Astrocyte (in vitro differentiated cells and primary cell): ENCODE measurements at regions not wholly inside any gene's neighbourhood (a gene's known extent, or its start where the extent isn't known, plus 50 kb on each side); places are given as distances from the start of the nearest gene placed in this dataset.

ENCODE experiments used
- DNase-seq: peaks from one replicate; pipeline ENCODE4 v3.0.0-alpha.2; 2010; ENCODE audit warnings: low read depth
- FAIRE-seq: peaks from 2 replicates; lab custom pipeline; 2011; peaks lifted over from hg19 to GRCh38; lab: Jason Lieb, UNC
- H2AFZ ChIP-seq: 2 replicates; pipeline ENCODE4 v1.6.0; 2012; ENCODE audit warnings: low read depth, low read length, inconsistent platforms
- H3K27ac ChIP-seq: 2 replicates; pipeline ENCODE4 v1.5.1; 2011; ENCODE audit warnings: low read depth, low read length, inconsistent platforms
- H3K27me3 ChIP-seq: 2 replicates; pipeline ENCODE4 v1.6.0; 2011; ENCODE audit warnings: low read length, inconsistent platforms; ENCODE audit not compliant: insufficient read depth
- H3K36me3 ChIP-seq: 2 replicates; pipeline ENCODE4 v1.5.1; 2011; ENCODE audit warnings: low read length, inconsistent platforms; ENCODE audit not compliant: insufficient read depth
- H3K4me1 ChIP-seq: 2 replicates; pipeline ENCODE4 v1.5.1; 2011; ENCODE audit warnings: low read length, inconsistent platforms; ENCODE audit not compliant: insufficient read depth
- H3K4me2 ChIP-seq: 2 replicates; pipeline ENCODE4 v1.6.0; 2012; ENCODE audit warnings: low read length, inconsistent platforms
- H3K4me3 ChIP-seq: 2 replicates; pipeline ENCODE4 v1.5.1; 2011; ENCODE audit warnings: low read depth, mild to moderate bottlenecking, low read length, inconsistent platforms; ENCODE audit not compliant: insufficient read depth
- H3K79me2 ChIP-seq: 2 replicates; pipeline ENCODE4 v1.6.0; 2012; ENCODE audit warnings: mild to moderate bottlenecking, low read length, inconsistent platforms; ENCODE audit not compliant: insufficient read depth
- H3K9ac ChIP-seq: 2 replicates; pipeline ENCODE4 v1.6.0; 2012; ENCODE audit warnings: mild to moderate bottlenecking, low read length, inconsistent platforms
- H3K9me3 ChIP-seq: 2 replicates; pipeline ENCODE4 v1.5.1; 2012; ENCODE audit warnings: low read depth, mild to moderate bottlenecking, low read length, inconsistent platforms; ENCODE audit not compliant: insufficient read depth
- H4K20me1 ChIP-seq: 2 replicates; pipeline ENCODE4 v1.6.0; 2012; ENCODE audit warnings: low read length, inconsistent platforms; ENCODE audit not compliant: insufficient read depth
- H3K27ac Mint-ChIP-seq: one replicate; pipeline ENCODE4 v1.8.0; 2021; ENCODE audit warnings: mild to moderate bottlenecking, mixed read lengths; ENCODE audit not compliant: unreplicated experiment
- H3K27me3 Mint-ChIP-seq: one replicate; pipeline ENCODE4 v1.8.0; 2021; ENCODE audit warnings: low read depth, mixed read lengths; ENCODE audit not compliant: unreplicated experiment
- H3K36me3 Mint-ChIP-seq: one replicate; pipeline ENCODE4 v1.8.0; 2021; ENCODE audit warnings: low read depth, mixed read lengths; ENCODE audit not compliant: unreplicated experiment
- H3K4me1 Mint-ChIP-seq: one replicate; pipeline ENCODE4 v1.8.0; 2021; ENCODE audit warnings: low read depth, mixed read lengths; ENCODE audit not compliant: unreplicated experiment
- H3K4me3 Mint-ChIP-seq: one replicate; pipeline ENCODE4 v1.8.0; 2021; ENCODE audit warnings: mild to moderate bottlenecking, moderate library complexity, mixed read lengths; ENCODE audit not compliant: unreplicated experiment
- H3K9me3 Mint-ChIP-seq: one replicate; pipeline ENCODE4 v1.8.0; 2021; ENCODE audit warnings: mild to moderate bottlenecking, mixed read lengths; ENCODE audit not compliant: unreplicated experiment
- CTCF ChIP-seq: IDR thresholded peaks from 2 replicates; pipeline ENCODE4 v1.5.1; 2011; ENCODE audit warnings: low read depth, mild to moderate bottlenecking, inconsistent platforms, low read length, moderate library complexity; ENCODE audit not compliant: insufficient read depth
- EZH2 ChIP-seq: IDR thresholded peaks from 2 replicates; pipeline ENCODE4 v1.6.1; 2012; ENCODE audit warnings: mild to moderate bottlenecking, low read length, inconsistent platforms; ENCODE audit not compliant: insufficient read depth

DNA sequence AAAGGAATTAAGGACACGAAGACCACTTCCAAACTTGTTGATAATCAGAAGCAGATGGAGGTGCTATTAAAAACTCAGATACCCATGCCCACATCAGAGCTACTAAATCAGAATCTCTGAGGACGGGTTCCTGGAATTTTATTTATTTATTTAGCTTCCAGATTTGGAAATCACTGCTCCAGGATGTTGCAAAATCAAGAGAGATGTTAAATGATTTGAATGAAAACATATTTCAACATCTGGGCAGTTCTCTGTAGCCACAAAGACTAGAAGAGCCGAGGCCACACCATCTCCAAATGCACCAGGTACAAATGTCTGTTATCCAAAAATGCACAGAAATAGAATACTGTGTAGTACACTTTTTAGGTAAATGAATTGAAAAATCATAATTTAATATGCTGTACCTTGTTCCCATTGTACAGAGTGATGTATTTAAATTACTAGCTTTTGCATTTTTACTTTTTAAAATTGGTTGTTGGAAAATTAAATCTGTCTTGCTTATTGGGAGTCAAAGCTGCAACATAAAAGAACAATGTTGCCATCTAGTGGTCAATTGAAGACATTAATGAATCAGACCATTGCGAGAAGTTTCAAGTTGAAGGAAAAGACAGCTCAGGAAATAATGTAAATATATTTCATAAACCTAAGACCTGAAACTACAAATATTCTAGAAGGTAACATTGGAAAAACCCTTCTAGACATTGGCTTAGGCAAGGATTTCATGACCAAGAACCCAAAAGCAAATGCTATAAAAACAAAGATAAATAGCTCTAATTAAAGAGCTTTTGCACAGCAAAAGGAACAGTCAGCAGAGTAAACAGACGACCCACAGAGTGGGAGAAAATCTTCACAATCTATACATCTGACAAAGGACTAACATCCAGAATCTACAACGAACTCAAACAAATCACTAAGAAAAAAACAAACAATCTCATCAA is 151.3 kb upstream of the TTC29 start:
- no peak overlapping the region for H3K27ac Mint-ChIP-seq
- H3K9me3 Mint-ChIP-seq = no peaks in the 10 kb centered on the region
- H3K27me3 Mint-ChIP-seq = peaks cover 1% of the 10 kb centered on the region
- H3K4me1 Mint-ChIP-seq = peaks cover 12% of the 10 kb centered on the region
- no peak for TF ChIP-seq EZH2
- peak; percentile 67 for TF ChIP-seq CTCF
- H3K27me3 ChIP-seq = no peaks in the 10 kb centered on the region
- H3K36me3 Mint-ChIP-seq = no peaks in the 10 kb centered on the region
- no peaks in the 10 kb centered on the region for H3K4me1 ChIP-seq
- no peak for FAIRE-seq
- no peak overlapping the region for H3K27ac ChIP-seq
- no peak overlapping the region for H3K4me3 ChIP-seq
- H3K9me3 ChIP-seq = no peaks in the 10 kb centered on the region
- H3K36me3 ChIP-seq = no peaks in the 10 kb centered on the region
- H2AFZ ChIP-seq = no peak overlapping the region
- H3K4me2 ChIP-seq = no peak overlapping the region
- no peaks in the 10 kb centered on the region for H3K79me2 ChIP-seq
- no peaks in the 10 kb centered on the region for H4K20me1 ChIP-seq
- H3K4me3 Mint-ChIP-seq = no peak overlapping the region
- DNase-seq = no peak
- H3K9ac ChIP-seq = no peak overlapping the region

DNA sequence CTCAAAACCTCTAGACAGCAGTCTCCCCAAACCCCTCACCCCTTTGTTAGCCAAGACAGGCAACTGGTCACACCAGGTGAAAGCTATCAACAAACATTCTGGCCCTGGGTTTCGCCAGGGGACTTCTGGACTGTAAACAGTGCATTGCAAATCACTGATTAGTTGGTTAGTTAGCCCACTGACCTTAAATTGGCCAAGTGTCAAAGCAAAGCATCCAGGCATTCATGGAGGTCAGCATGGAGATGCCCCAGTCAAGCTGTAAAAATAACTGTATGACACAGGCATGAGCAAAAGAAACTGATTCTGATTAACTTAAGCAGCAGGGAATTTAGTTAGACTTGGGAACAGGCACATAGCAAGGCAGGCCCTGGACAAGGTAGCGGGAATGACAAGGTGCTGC is 156.0 kb upstream of the TTC29 start:
- H3K36me3 ChIP-seq = no peaks in the 10 kb centered on the region

More for the DNA sequence above, 156.0 kb upstream of the TTC29 start:
- H2AFZ ChIP-seq = no peak overlapping the region
- Mint-ChIP-seq H3K4me3 (no peak overlapping the region), H3K4me1 (peaks cover 13% of the 10 kb centered on the region), H3K36me3 (no peaks in the 10 kb centered on the region), H3K9me3 (no peaks in the 10 kb centered on the region), H3K27me3 (peaks cover 1% of the 10 kb centered on the region), H3K27ac (peak overlapping the region; percentile 7)
- H3K9ac ChIP-seq = no peak overlapping the region
- H3K4me3 ChIP-seq = no peak overlapping the region
- no peak for FAIRE-seq
- no peak overlapping the region for H3K4me2 ChIP-seq
- peaks cover 16% of the 10 kb centered on the region for H3K4me1 ChIP-seq
- H3K27ac ChIP-seq = peak overlapping the region; percentile 1
- DNase-seq = no peak
- no peaks in the 10 kb centered on the region for H3K9me3 ChIP-seq
- H3K79me2 ChIP-seq = no peaks in the 10 kb centered on the region
- TF ChIP-seq CTCF (no peak), EZH2 (no peak)
- no peaks in the 10 kb centered on the region for H4K20me1 ChIP-seq
- H3K27me3 ChIP-seq = no peaks in the 10 kb centered on the region
